DOHH2 (cell line): ENCODE measurements at regions not wholly inside any gene's neighbourhood (a gene's known extent, or its start where the extent isn't known, plus 50 kb on each side); places are given as distances from the start of the nearest gene placed in this dataset.

Experiments
- H3F3A ChIP-seq: fragments of 200-600 bp; sonication (generic), shearing (Covaris generic); 2 replicates; pipeline ENCODE4 v1.6.0; 2016; ENCODE audit warnings: antibody characterized with exemption, mild to moderate bottlenecking; ENCODE audit not compliant: control insufficient read depth, insufficient read depth
- H3K27ac ChIP-seq: fragments of 200-600 bp; sonication (generic); 2 replicates; pipeline ENCODE4 v1.5.1; 2014; ENCODE audit warnings: low read depth, mild to moderate bottlenecking, low read length, moderate library complexity
- H3K27me3 ChIP-seq: fragments of 200-600 bp; sonication (generic); 2 replicates; pipeline ENCODE4 v1.6.1; 2014; ENCODE audit warnings: mild to moderate bottlenecking, low read length, mixed read lengths; ENCODE audit not compliant: control insufficient read depth
- H3K36me3 ChIP-seq: fragments of 200-600 bp; sonication (generic); 2 replicates; pipeline ENCODE4 v1.6.1; 2014; ENCODE audit warnings: mild to moderate bottlenecking, low read length, moderate library complexity, mixed read lengths; ENCODE audit not compliant: control insufficient read depth
- H3K4me1 ChIP-seq: fragments of 200-600 bp; sonication (generic); 2 replicates; pipeline ENCODE4 v1.6.1; 2014; ENCODE audit warnings: mild to moderate bottlenecking, low read length, mixed read lengths; ENCODE audit not compliant: control insufficient read depth
- H3K4me2 ChIP-seq: fragments of 200-600 bp; sonication (generic); 2 replicates; pipeline ENCODE4 v1.6.0; 2014; ENCODE audit warnings: mild to moderate bottlenecking, low read length, moderate library complexity
- H3K4me3 ChIP-seq: fragments of 200-600 bp; sonication (generic); 2 replicates; pipeline ENCODE4 v1.5.1; 2014; ENCODE audit warnings: mild to moderate bottlenecking, low read length, mixed read lengths
- H3K79me2 ChIP-seq: fragments of 200-600 bp; sonication (generic); 2 replicates; pipeline ENCODE4 v1.6.1; 2014; ENCODE audit warnings: mild to moderate bottlenecking, low read length, mixed read lengths; ENCODE audit not compliant: control insufficient read depth
- H3K9me2 ChIP-seq: fragments of 200-600 bp; sonication (generic); replicated peaks from 2 replicates; pipeline ENCODE4 v1.6.1; 2014; ENCODE audit warnings: mild to moderate bottlenecking, low read length, mixed read lengths; ENCODE audit not compliant: control insufficient read depth
- H3K9me3 ChIP-seq: fragments of 200-600 bp; sonication (generic); 2 replicates; pipeline ENCODE4 v1.6.1; 2014; ENCODE audit warnings: antibody characterized with exemption, low read length, mixed read lengths; ENCODE audit not compliant: control insufficient read depth, insufficient read depth
- H4K20me1 ChIP-seq: fragments of 200-600 bp; sonication (generic); 2 replicates; pipeline ENCODE4 v1.6.0; 2014; ENCODE audit warnings: low read depth, mild to moderate bottlenecking, antibody characterized with exemption, low read length, moderate library complexity; ENCODE audit not compliant: control insufficient read depth, insufficient read depth
- CTCF ChIP-seq: fragments of 200-600 bp; sonication (generic); IDR thresholded peaks from one replicate; pipeline ENCODE4 v1.5.1; 2014; ENCODE audit warnings: antibody characterized with exemption, mild to moderate bottlenecking, low read depth, low read length; ENCODE audit not compliant: poor library complexity, severe bottlenecking
- EZH2phosphoT487 ChIP-seq: fragments of 200-600 bp; sonication (generic); IDR thresholded peaks from 2 replicates; pipeline ENCODE4 v1.6.1; 2017; ENCODE audit warnings: borderline replicate concordance, mild to moderate bottlenecking, antibody characterized with exemption, low read length, moderate library complexity, mixed read lengths

GRCh38 chr6:1082285-1082935 is 229.5 kb upstream of the FOXQ1 start:
- no peaks in the 10 kb centered on the region for H3F3A ChIP-seq
- no peak overlapping the region for H3K27ac ChIP-seq
- H3K36me3 ChIP-seq = no peaks in the 10 kb centered on the region
- H3K9me2 ChIP-seq = no peaks in the 10 kb centered on the region
- no peaks in the 10 kb centered on the region for H3K4me1 ChIP-seq
- no peaks in the 10 kb centered on the region for H3K79me2 ChIP-seq
- no peaks in the 10 kb centered on the region for H4K20me1 ChIP-seq
- TF ChIP-seq EZH2phosphoT487 (no peak), CTCF (no peak)
- H3K27me3 ChIP-seq = no peaks in the 10 kb centered on the region
- H3K9me3 ChIP-seq = no peaks in the 10 kb centered on the region
- H3K4me3 ChIP-seq = no peak overlapping the region
- no peak overlapping the region for H3K4me2 ChIP-seq

- H3K27ac ChIP-seq = no peak overlapping the region
- no peaks in the 10 kb centered on the region for H3K27me3 ChIP-seq
- H3K36me3 ChIP-seq = no peaks in the 10 kb centered on the region
- no peaks in the 10 kb centered on the region for H4K20me1 ChIP-seq
- no peak for TF ChIP-seq CTCF
- TF ChIP-seq EZH2phosphoT487 = no peak
- H3F3A ChIP-seq = no peaks in the 10 kb centered on the region
- H3K79me2 ChIP-seq = no peaks in the 10 kb centered on the region
- no peak overlapping the region for H3K4me3 ChIP-seq
- H3K4me1 ChIP-seq = no peaks in the 10 kb centered on the region
- H3K4me2 ChIP-seq = no peak overlapping the region
- no peaks in the 10 kb centered on the region for H3K9me2 ChIP-seq
- H3K9me3 ChIP-seq = no peaks in the 10 kb centered on the region
Observed at GRCh38 chr6:1081551-1082284, 230.2 kb upstream of the FOXQ1 start.

- TF ChIP-seq EZH2phosphoT487 (no peak), CTCF (no peak)
- Histone ChIP-seq H3K27ac (no peak overlapping the region), H3K27me3 (no peaks in the 10 kb centered on the region)
Observed at GRCh38 chr6:1080453-1081337, 231.2 kb upstream of the FOXQ1 start.

More at GRCh38 chr6:1080453-1081337, 231.2 kb upstream of the FOXQ1 start:
- Histone ChIP-seq H3K79me2 (no peaks in the 10 kb centered on the region), H4K20me1 (no peaks in the 10 kb centered on the region), H3K9me2 (no peaks in the 10 kb centered on the region), H3K9me3 (no peaks in the 10 kb centered on the region), H3K36me3 (no peaks in the 10 kb centered on the region), H3K4me3 (no peak overlapping the region), H3F3A (no peaks in the 10 kb centered on the region), H3K4me1 (no peaks in the 10 kb centered on the region), H3K4me2 (no peak overlapping the region)
